AG09309 (cell line): ENCODE measurements at regions not wholly inside any gene's neighbourhood (a gene's known extent, or its start where the extent isn't known, plus 50 kb on each side); places are given as distances from the start of the nearest gene placed in this dataset.

ENCODE experiments used
- DNase-seq: peaks from one replicate; pipeline ENCODE4 v3.0.0-alpha.2; 2010; ENCODE audit warnings: low read depth
- H3K4me3 ChIP-seq: 2 replicates; pipeline ENCODE4 v1.5.1; 2011; ENCODE audit warnings: mild to moderate bottlenecking, low read depth, low read length, moderate library complexity; ENCODE audit not compliant: control insufficient read depth
- TF ChIP-seq, protein P1 (sequence below): IDR thresholded peaks from 2 replicates; pipeline ENCODE4 v1.5.1; 2011; ENCODE audit warnings: mild to moderate bottlenecking, low read depth, low read length, inconsistent platforms; ENCODE audit not compliant: insufficient read depth, control insufficient read depth; ENCODE audit errors: missing control alignments

DNA sequence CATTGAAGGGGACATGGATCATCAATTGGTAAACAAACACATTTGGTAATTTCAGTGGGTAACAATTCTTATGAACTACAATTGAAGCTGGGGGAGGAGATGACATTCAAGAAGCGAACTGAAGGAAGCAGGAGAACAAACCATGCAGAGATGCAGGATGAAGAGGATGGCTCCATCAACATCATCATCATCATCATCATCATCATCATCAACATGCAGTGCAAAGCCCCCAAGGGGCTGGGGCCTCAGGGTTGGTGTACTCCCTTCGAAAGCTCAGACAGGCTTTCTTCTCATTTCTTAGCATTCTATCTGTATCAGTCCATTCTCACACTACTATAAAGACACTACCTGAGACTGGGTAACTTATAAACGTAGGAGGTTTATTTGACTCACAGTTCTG is 105.8 kb downstream of the DUSP10 start:
- TF ChIP-seq, protein P1, sequence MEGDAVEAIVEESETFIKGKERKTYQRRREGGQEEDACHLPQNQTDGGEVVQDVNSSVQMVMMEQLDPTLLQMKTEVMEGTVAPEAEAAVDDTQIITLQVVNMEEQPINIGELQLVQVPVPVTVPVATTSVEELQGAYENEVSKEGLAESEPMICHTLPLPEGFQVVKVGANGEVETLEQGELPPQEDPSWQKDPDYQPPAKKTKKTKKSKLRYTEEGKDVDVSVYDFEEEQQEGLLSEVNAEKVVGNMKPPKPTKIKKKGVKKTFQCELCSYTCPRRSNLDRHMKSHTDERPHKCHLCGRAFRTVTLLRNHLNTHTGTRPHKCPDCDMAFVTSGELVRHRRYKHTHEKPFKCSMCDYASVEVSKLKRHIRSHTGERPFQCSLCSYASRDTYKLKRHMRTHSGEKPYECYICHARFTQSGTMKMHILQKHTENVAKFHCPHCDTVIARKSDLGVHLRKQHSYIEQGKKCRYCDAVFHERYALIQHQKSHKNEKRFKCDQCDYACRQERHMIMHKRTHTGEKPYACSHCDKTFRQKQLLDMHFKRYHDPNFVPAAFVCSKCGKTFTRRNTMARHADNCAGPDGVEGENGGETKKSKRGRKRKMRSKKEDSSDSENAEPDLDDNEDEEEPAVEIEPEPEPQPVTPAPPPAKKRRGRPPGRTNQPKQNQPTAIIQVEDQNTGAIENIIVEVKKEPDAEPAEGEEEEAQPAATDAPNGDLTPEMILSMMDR: no peak
- H3K4me3 ChIP-seq: no peak overlapping the region
- no peak for DNase-seq

DNA sequence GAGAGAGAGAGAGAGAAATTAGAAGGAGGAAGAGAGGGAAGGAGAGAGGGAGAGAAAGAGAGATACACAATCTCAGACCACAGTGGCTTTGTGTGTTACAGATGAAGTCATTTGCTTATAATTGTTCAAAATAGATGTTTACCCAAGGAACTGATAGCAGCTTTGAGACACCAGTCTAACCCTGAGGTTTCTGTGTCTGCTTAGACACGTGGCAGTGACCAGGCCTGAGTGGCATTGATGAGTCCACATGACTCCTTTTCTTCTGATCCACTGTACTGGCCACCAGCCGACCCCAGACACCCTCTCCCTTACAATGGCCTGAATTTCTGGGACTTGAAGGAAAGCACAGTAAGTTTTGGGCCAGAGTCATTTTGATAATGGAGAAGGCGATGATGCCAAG is 104.9 kb downstream of the DUSP10 start:
- no peak for DNase-seq
- TF ChIP-seq, protein P1: no peak
- no peak overlapping the region for H3K4me3 ChIP-seq

DNA sequence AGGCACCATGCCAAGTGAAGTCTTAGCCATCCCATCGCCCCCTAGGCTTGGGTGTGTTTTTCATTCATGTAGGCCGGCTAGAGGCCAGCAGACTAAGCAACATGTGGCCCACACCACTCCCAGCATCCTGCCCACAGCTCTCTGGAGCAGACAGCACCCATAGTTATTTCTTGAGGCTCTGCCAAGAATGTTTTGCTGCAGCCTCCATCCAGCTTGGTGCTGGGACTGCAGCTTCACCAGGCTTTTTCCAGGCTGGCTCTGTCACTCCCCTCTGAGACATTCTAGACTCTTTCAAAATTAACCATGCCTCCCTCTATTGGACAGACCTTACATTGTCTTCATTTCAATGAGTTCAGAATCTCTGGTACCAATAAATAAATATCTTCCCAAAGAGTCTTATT is 104.2 kb downstream of the DUSP10 start:
- H3K4me3 ChIP-seq: no peak overlapping the region
- TF ChIP-seq, protein P1: peak; percentile 22
- peak; percentile 46 for DNase-seq

DNA sequence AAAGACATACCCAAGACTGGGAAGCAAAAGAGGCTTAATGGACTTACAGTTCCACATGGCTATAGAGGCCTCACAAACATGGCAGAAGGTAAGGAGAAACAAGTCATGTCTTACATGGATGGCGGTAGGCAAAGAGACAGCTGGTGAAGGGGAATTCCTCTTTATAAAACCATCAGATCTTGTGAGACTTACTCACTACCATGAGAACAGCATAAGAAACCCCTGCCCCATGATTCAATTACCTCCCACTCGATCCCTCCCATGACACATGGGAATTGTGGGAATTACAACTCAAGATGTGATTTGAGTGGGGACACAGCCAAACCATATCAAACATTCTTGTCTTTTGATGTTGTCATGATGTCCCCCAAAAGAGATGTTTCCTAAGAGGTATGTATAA is 103.3 kb downstream of the DUSP10 start:
- no peak overlapping the region for H3K4me3 ChIP-seq
- TF ChIP-seq, protein P1: no peak
- no peak for DNase-seq

DNA sequence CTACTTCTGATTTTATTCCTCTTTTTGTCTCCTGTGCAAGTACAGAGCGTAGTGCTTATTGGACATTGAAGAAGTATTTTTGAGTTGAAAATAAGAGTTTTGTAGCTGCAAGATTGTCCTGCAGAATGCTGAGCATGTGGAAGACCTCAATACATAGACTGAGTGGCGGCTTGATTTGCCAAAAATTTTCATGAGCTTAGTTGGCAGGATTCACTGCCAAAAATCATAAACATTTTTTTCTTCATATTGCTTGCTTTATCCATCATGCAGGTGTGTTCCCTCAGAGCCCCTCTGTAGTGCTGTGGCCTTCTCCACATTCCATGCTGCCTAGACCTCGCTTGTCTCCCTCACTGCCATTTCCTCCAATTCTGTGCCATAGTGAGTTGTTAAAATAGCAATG is 100.1 kb downstream of the DUSP10 start:
- TF ChIP-seq, protein P1: no peak
- H3K4me3 ChIP-seq: no peak overlapping the region
- DNase-seq: no peak

DNA sequence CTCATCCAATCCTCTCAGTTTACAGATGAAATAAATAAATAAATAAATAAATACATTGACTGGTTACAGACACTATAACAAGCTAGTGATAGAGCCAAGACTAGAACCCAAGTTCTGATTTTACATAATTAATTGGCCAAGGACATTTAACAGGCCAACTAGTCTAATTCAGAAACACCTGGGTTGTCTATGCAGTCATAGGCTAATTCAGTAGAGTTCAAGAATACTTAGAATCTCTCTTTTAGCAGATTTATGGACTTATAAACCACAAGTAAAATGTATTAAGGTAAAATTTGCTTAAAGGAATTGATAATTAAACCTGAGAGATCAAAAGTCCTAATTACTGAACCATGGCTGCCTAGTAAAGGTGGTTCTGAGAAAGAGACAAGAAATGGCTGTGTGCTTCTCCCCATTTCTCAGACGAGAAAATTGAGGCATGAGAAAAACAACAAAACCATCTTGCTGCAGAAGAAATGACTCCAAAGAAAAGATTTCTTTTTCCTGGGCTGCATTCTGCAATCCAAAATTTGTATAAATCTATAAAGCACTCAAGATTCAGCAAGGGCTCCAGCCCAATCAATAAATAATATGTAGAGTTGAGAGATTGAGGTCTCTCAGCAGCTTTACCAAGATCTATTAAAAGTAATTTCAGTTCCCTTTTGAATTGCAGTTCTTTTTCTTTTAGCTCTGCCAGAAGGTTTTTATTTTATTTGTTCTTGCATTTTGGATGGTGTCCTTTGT is 98.3 kb downstream of the DUSP10 start:
- no peak for DNase-seq
- no peak overlapping the region for H3K4me3 ChIP-seq
- TF ChIP-seq, protein P1: no peak
